Activated CD8-positive, alpha-beta memory T cell treated with anti-CD3 and anti-CD28 coated beads, Interleukin-2, amount 50 U/mL, for 24 hours (primary cell): ENCODE measurements at regions not wholly inside any gene's neighbourhood (a gene's known extent, or its start where the extent isn't known, plus 50 kb on each side); places are given as distances from the start of the nearest gene placed in this dataset.
"Not testable (repeated sequence)": the region's sequence is repeated elsewhere in the genome, so short reads cannot be mapped to it uniquely, and the experiment has no call there.

Source experiments
- DNase-seq: peaks from one replicate; pipeline ENCODE4 v3.0.0-alpha.2; 2020; ENCODE audit errors: extremely low read depth

- not testable (repeated sequence) for DNase-seq
Observed at GRCh38 chr11:112539281-112539555, 278.6 kb upstream of the PLET1 start.

- no peak for DNase-seq
Observed at GRCh38 chr11:112539741-112540140, 279.1 kb upstream of the PLET1 start.

GRCh38 chr11:112540261-112540660 is 279.6 kb upstream of the PLET1 start:
- DNase-seq: no peak

GRCh38 chr11:112541140-112542046 is 280.7 kb upstream of the PLET1 start:
- no peak for DNase-seq

- no peak for DNase-seq
Observed at GRCh38 chr11:112542479-112542878, 281.8 kb upstream of the PLET1 start.

- no peak for DNase-seq
Observed at GRCh38 chr11:112543390-112543789, 282.7 kb upstream of the PLET1 start.

GRCh38 chr11:112548641-112549040 is 288.0 kb upstream of the PLET1 start:
- DNase-seq: no peak

GRCh38 chr11:112553205-112553731 is 292.6 kb upstream of the PLET1 start:
- no peak for DNase-seq

- no peak for DNase-seq
Observed at GRCh38 chr11:112554586-112554985, 293.9 kb upstream of the PLET1 start.

GRCh38 chr11:112555491-112556364 is 295.1 kb upstream of the PLET1 start:
- DNase-seq: peak; percentile 42

GRCh38 chr11:112558691-112559090 is 298.0 kb upstream of the PLET1 start:
- no peak for DNase-seq

- no peak for DNase-seq
Observed at GRCh38 chr11:112563808-112564207, 303.1 kb upstream of the PLET1 start.

- DNase-seq: no peak
Observed at GRCh38 chr11:112564228-112564955, 303.7 kb upstream of the PLET1 start.

GRCh38 chr11:112565551-112565950 is 304.9 kb upstream of the PLET1 start:
- no peak for DNase-seq

- DNase-seq: no peak
Observed at GRCh38 chr11:112566124-112566523, 305.5 kb upstream of the PLET1 start.

- no peak for DNase-seq
Observed at GRCh38 chr11:112570333-112570732, 309.7 kb upstream of the PLET1 start.

- DNase-seq: no peak
Observed at GRCh38 chr11:112579282-112579681, 318.6 kb upstream of the PLET1 start.

GRCh38 chr11:112580864-112581263 is 320.2 kb upstream of the PLET1 start:
- no peak for DNase-seq

- DNase-seq: no peak
Observed at GRCh38 chr11:112581747-112582146, 321.1 kb upstream of the PLET1 start.

- DNase-seq: no peak
Observed at GRCh38 chr11:112582366-112582765, 321.7 kb upstream of the PLET1 start.

- no peak for DNase-seq
Observed at GRCh38 chr11:112583261-112583893, 322.7 kb upstream of the PLET1 start.

GRCh38 chr11:112584672-112585071 is 324.0 kb upstream of the PLET1 start:
- no peak for DNase-seq
